Activated CD4-positive, alpha-beta memory T cell treated with anti-CD3 and anti-CD28 coated beads for 36 hours (primary cell): ENCODE measurements at regions not wholly inside any gene's neighbourhood (a gene's known extent, or its start where the extent isn't known, plus 50 kb on each side); places are given as distances from the start of the nearest gene placed in this dataset.

ENCODE experiments used
- CTCF ChIA-PET: fragments of 350-600 bp; sonication (Branson Sonifier 250); formaldehyde crosslinking; loops from one replicate; lab custom pipeline; 2021; ENCODE audit warnings: antibody characterized with exemption, inconsistent platforms; lab: Charles Lee
- POLR2A ChIA-PET: fragments of 350-600 bp; sonication (Branson Sonifier 250); formaldehyde crosslinking; loops from one replicate; lab custom pipeline; 2021; ENCODE audit warnings: antibody characterized with exemption; lab: Charles Lee
- DNase-seq: peaks from one replicate; pipeline ENCODE4 v3.0.0-alpha.2; 2020
- H3K27ac Mint-ChIP-seq: one replicate; pipeline ENCODE4 v1.8.0; 2021; ENCODE audit warnings: mixed read lengths
- H3K27me3 Mint-ChIP-seq: one replicate; pipeline ENCODE4 v1.8.0; 2021; ENCODE audit warnings: mixed read lengths
- H3K36me3 Mint-ChIP-seq: one replicate; pipeline ENCODE4 v1.8.0; 2021; ENCODE audit warnings: mixed read lengths
- H3K4me1 Mint-ChIP-seq: one replicate; pipeline ENCODE4 v1.8.0; 2021; ENCODE audit warnings: low read depth, mixed read lengths
- H3K4me3 Mint-ChIP-seq: one replicate; pipeline ENCODE4 v1.8.0; 2021; ENCODE audit warnings: mild to moderate bottlenecking, mixed read lengths
- H3K9me3 Mint-ChIP-seq: one replicate; pipeline ENCODE4 v1.8.0; 2021; ENCODE audit warnings: mixed read lengths
- intact Hi-C: fragments of 100-400 bp; cut with micrococcal nuclease; formaldehyde crosslinking; loops from one replicate; pipeline ENCODE4 v1.15.1; 2023

DNA sequence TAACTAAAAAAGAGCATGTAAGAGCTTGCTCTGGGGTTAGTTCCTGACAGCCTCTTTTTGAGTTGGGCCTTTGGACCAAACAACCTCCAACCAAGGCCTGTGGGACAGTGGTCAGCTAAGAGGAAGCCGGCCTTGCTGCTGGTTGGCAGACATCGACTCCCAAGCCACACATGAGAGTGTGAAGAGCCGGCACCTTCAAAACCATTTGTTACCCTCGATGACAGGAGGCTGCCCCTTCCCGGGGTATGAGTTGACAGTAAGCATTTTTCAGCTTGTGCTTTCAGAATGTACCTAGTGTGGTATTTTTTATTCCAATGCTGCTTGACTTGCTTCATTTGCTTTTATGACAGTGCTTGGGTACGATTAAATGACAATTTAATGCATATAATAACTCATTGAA, 168.6 kb upstream of the IGFBP7 start:
- Mint-ChIP-seq H3K36me3 (no peaks in the 10 kb centered on the region), H3K4me1 (no peaks in the 10 kb centered on the region), H3K4me3 (no peak overlapping the region), H3K27me3 (peaks cover 2% of the 10 kb centered on the region), H3K27ac (no peak overlapping the region), H3K9me3 (no peaks in the 10 kb centered on the region)
- CTCF ChIA-PET = interaction anchor here (1.3 kb wide), 1 partner anchor 115 kb away, joined by 4 read pairs; no protein-coding TSS in a partner anchor
- POLR2A ChIA-PET = no interaction called here
- intact Hi-C loops = no loop called here
- no peak for DNase-seq

DNA sequence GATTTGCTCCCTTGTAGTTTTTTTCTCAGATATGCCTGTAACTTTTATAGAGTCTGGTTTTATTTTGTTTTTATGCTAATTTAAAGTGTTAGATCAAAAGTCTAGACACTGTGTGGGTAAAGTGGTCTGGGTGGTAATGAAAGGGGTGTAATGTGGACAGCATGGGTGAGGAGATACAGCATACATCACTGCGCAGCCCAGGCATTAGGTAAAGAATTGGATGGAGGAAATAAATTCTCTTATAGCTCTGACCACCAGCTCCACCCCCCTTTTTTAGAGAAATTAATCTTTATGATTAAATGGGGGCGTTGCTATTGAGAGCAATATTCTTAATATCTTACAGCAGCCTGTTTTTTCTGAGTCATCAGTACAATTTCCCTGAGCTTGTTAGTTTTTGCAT, 163.9 kb upstream of the IGFBP7 start:
- Mint-ChIP-seq H3K9me3 (no peaks in the 10 kb centered on the region), H3K36me3 (no peaks in the 10 kb centered on the region), H3K27me3 (no peaks in the 10 kb centered on the region), H3K27ac (no peak overlapping the region), H3K4me3 (no peak overlapping the region), H3K4me1 (no peaks in the 10 kb centered on the region)
- intact Hi-C loops = no loop called here
- ChIA-PET CTCF (no interaction called here), POLR2A (no interaction called here)
- DNase-seq = no peak

DNA sequence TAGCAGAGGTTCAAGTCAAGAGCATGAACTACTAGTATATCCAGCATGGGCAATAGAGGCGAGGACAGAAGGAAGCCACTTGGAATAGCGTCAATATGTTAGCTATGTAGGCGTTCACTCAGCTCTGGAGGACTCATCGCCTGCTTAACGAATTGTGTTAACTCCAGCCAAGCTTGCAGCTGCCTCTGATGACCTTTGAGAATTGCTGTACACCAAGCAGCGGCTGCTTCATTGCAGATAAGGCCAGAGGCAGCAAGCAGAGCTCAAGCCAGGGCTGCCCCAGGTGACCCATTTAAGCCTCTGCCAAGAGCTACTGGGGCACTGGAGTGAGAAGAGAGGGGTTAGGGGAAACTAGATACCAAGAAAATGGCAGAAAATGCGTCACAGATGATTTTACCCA, 160.2 kb upstream of the IGFBP7 start:
- POLR2A ChIA-PET = no interaction called here
- no peaks in the 10 kb centered on the region for H3K4me1 Mint-ChIP-seq
- no peak for DNase-seq
- H3K9me3 Mint-ChIP-seq = no peaks in the 10 kb centered on the region
- H3K36me3 Mint-ChIP-seq = no peaks in the 10 kb centered on the region
- H3K27ac Mint-ChIP-seq = no peak overlapping the region
- H3K27me3 Mint-ChIP-seq = no peaks in the 10 kb centered on the region
- intact Hi-C loops = no loop called here
- H3K4me3 Mint-ChIP-seq = no peak overlapping the region
- CTCF ChIA-PET = interaction anchor here (0.9 kb wide), 1 partner anchor 16 kb away, joined by 5 read pairs; no protein-coding TSS in a partner anchor

DNA sequence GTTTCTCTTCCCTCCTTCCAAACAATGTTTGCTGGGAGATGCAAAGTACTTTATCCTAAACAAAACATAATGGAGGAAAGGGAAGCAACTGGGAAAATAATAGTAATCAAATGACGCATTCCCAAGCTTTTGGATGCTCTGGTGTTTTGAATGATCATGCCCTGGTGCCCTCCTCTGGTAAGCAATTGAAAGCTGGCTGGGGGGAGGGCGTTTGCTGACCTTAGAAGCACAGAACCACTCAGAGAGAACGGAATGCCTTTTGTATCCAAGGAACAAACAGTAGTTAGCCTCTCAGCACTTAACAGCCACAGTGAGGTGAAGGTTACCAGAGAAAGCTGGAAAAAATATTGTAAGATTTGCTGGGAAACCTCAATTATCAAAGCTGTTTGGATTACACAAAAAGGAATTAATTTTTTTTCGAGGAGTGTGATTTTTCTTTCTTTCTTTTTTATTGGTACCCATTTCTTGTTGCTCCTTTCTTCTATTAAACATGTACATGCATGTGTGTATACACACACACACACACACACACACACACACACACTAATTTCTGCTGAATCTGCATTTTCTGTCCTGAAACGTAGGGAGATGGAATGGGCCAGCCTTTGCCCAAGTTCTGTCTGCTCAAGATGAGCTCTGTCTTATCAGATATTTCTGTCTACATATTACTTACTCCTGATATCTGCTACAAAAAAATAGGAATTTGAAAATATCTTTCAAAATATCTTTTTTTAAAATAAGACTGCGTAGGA, 155.8 kb upstream of the IGFBP7 start:
- Mint-ChIP-seq H3K27ac (no peak overlapping the region), H3K4me3 (no peak overlapping the region), H3K4me1 (no peaks in the 10 kb centered on the region), H3K36me3 (no peaks in the 10 kb centered on the region), H3K9me3 (peaks cover 6% of the 10 kb centered on the region), H3K27me3 (no peaks in the 10 kb centered on the region)
- no peak for DNase-seq
- POLR2A ChIA-PET = no interaction called here
- intact Hi-C loops = no loop called here
- CTCF ChIA-PET = no interaction called here

DNA sequence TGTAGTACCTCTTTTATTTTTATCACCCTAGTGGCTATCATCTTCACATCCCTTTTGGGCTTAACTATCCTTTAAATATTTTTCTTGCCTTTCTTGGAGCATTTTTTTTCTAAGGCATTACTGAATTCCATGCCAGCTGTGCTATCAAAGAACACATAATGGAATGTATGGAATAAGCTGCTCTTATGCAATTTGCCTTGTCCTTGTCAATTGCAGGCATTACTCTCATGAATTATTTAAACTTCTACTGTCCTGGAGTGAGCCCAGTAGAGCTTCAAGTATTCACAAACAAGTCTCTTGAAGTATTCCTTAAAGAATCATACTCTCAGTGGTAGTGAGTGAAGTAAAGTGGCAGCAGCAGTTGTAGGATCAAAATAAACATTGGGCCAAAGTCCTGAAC, 144.6 kb upstream of the IGFBP7 start:
- intact Hi-C loops = no loop called here
- ChIA-PET CTCF (no interaction called here), POLR2A (no interaction called here)
- Mint-ChIP-seq H3K4me1 (no peaks in the 10 kb centered on the region), H3K36me3 (no peaks in the 10 kb centered on the region), H3K27me3 (no peaks in the 10 kb centered on the region), H3K27ac (no peak overlapping the region), H3K4me3 (no peak overlapping the region), H3K9me3 (peaks cover 4% of the 10 kb centered on the region)
- DNase-seq = no peak

DNA sequence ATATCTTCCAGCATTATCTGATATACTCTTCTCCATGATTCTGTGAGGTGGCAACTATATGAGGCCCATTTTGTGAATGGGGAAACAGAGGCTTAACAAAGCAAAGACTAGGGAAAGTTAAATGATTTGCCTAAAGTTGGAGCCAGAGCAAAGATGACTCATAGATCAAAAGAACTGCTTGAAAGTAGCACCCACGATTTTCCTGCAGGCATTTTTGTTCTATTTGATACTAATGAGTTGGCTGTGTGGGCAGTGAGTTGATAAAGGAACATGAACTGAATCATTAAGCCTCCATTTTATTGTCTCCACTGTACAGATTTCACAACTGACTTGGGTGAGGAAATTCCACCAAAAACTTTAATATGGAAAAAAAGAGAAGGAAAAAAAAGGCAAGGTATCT, 138.9 kb upstream of the IGFBP7 start:
- CTCF ChIA-PET = no interaction called here
- intact Hi-C loops = no loop called here
- no peaks in the 10 kb centered on the region for H3K27me3 Mint-ChIP-seq
- no peaks in the 10 kb centered on the region for H3K36me3 Mint-ChIP-seq
- no peaks in the 10 kb centered on the region for H3K9me3 Mint-ChIP-seq
- no peak for DNase-seq
- no peak overlapping the region for H3K27ac Mint-ChIP-seq
- H3K4me1 Mint-ChIP-seq = no peaks in the 10 kb centered on the region
- POLR2A ChIA-PET = no interaction called here
- no peak overlapping the region for H3K4me3 Mint-ChIP-seq

DNA sequence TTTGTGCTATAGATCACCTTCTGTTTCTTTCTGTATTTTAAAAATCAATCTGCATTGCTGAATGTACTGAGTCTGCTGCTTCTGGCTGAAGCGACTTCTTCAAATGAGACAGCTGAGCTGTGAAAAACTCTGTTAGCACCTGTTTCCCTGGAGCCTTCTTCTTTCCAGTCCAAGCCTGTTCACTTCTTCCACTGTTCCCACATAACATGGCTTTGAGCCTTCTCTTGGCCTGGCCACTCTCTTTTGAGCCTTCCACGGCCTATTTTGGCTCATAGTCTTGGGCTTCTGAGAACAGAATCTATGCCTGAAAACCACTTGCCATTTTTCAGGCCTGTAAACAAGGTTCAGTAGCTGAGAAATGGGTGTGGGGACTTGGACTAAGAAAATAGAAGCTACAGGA, 132.9 kb upstream of the IGFBP7 start:
- no peak for DNase-seq
- Mint-ChIP-seq H3K27ac (no peak overlapping the region), H3K36me3 (no peaks in the 10 kb centered on the region), H3K4me1 (no peaks in the 10 kb centered on the region), H3K4me3 (no peak overlapping the region), H3K9me3 (no peaks in the 10 kb centered on the region), H3K27me3 (no peaks in the 10 kb centered on the region)
- ChIA-PET CTCF (no interaction called here), POLR2A (interaction anchor here (0.6 kb wide), 1 partner anchor 16 kb away, joined by 3 read pairs; no protein-coding TSS in a partner anchor)
- intact Hi-C loops = no loop called here

DNA sequence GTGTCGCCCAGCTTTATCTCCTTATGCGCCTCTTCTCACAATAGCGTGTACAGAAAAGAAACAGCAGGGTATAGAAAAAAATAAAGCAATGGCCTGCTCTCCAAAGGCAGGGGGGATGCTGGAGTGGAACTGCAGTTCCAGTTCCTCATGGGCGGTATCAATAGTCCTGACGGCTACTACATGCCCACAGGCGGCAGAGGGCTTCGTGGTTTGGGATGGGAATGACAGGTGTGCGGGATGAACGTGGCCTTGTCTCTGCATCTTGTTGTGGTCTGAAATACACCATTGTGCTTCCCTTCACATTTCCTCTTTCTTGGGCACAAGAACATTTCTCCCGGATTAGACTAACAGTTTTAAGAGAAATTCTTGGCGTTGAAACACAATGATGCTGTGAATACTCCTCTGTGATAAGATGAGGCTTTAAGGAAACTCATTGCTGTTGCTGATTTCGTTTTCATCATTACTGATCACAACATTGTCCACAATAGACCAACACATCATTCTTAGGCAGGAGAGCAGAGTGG, 124.1 kb upstream of the IGFBP7 start:
- no peak for DNase-seq
- Mint-ChIP-seq H3K9me3 (no peaks in the 10 kb centered on the region), H3K4me3 (no peak overlapping the region), H3K27me3 (peaks cover 2% of the 10 kb centered on the region), H3K36me3 (no peaks in the 10 kb centered on the region), H3K4me1 (no peaks in the 10 kb centered on the region), H3K27ac (no peak overlapping the region)
- intact Hi-C loops = no loop called here
- POLR2A ChIA-PET = no interaction called here
- CTCF ChIA-PET = no interaction called here

DNA sequence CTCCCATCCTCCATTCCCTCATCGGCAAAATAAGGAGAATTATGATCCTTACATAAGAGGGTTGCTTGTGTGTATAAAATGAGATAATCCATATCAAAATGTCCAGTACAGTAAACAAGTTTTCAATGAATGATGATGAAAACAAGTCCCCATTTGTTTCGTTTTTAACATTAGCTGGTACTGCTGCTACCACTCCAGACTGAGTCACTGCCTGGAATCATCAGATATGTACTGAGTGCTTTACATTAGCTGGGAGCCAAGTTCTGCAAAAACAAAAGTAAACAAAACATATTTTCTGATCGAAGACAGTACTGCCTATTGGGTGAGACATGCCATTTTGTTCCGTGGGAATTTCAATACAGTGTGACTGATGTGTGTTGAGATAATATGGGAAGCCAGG, 123.2 kb upstream of the IGFBP7 start:
- H3K4me3 Mint-ChIP-seq = no peak overlapping the region
- no peaks in the 10 kb centered on the region for H3K9me3 Mint-ChIP-seq
- peaks cover 3% of the 10 kb centered on the region for H3K27me3 Mint-ChIP-seq
- H3K4me1 Mint-ChIP-seq = no peaks in the 10 kb centered on the region
- CTCF ChIA-PET = no interaction called here
- no peak overlapping the region for H3K27ac Mint-ChIP-seq
- intact Hi-C loops = no loop called here
- POLR2A ChIA-PET = no interaction called here
- DNase-seq = no peak
- H3K36me3 Mint-ChIP-seq = no peaks in the 10 kb centered on the region

DNA sequence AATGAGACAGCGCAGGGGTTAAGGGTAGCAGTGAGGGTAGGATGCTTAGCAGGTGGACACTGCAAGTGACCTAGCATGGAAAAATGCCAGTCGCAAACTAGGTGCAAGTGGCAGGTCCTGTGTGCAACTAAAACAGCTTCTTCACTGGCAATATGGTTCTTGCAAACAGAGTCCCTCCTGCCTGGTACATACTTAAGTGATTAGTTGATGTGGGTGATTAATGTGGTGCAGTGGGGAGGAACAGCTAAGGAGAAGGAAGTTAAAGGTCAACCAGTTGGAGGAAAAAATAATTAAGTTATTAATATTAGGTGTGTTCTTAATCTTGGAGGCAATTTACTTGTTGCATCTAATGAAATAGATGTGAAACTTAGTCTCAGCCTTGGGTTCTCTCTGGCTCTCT, 121.6 kb upstream of the IGFBP7 start:
- Mint-ChIP-seq H3K9me3 (no peaks in the 10 kb centered on the region), H3K27ac (no peak overlapping the region), H3K36me3 (no peaks in the 10 kb centered on the region), H3K4me3 (no peak overlapping the region), H3K4me1 (no peaks in the 10 kb centered on the region), H3K27me3 (peaks cover 6% of the 10 kb centered on the region)
- POLR2A ChIA-PET = no interaction called here
- no peak for DNase-seq
- intact Hi-C loops = no loop called here
- CTCF ChIA-PET = no interaction called here

DNA sequence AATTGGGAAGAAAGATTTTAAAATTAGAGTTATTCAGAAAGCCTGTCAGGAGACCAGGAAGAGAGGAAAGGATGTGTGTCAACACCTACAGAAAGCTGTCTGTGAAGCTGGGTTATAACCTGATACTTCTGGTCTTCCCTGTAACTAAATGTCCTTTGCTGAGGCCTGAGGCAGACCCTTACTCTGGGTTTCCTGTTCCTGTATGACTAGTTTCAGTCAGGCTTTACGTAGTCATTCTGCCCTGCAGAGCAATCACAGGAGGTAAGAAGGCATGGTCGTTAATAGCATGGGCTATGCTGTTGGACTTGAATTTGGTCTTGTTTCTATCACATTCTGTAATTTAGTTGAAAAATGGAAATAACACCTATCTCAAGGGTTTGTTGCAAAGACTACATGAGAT, 110.5 kb upstream of the IGFBP7 start:
- Mint-ChIP-seq H3K36me3 (no peaks in the 10 kb centered on the region), H3K27ac (no peak overlapping the region), H3K27me3 (no peaks in the 10 kb centered on the region), H3K4me1 (no peaks in the 10 kb centered on the region), H3K9me3 (no peaks in the 10 kb centered on the region), H3K4me3 (no peak overlapping the region)
- no peak for DNase-seq
- ChIA-PET POLR2A (no interaction called here), CTCF (no interaction called here)
- intact Hi-C loops = no loop called here

DNA sequence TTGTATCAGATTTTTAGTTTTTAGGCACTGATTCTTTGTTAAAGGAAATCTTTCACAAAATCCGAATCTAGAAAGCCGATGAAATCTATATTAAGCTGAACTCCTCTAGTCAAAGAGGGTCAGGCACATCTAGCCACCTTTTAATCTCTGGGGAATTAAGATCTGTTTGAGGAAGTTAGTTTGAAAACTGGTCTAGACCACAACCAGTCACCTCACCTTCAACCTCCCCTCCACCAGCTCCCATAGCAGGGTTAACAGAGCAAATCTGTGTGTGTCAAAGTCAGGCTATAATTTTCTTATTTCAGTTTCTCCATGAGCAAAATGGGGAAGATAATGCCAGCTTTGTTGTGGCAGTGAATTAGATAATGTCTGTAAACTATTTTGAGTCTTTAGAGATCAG, 110.0 kb upstream of the IGFBP7 start:
- Mint-ChIP-seq H3K9me3 (no peaks in the 10 kb centered on the region), H3K36me3 (no peaks in the 10 kb centered on the region), H3K4me3 (no peak overlapping the region), H3K27ac (no peak overlapping the region), H3K27me3 (no peaks in the 10 kb centered on the region), H3K4me1 (no peaks in the 10 kb centered on the region)
- POLR2A ChIA-PET = no interaction called here
- no peak for DNase-seq
- CTCF ChIA-PET = interaction anchor here (1.6 kb wide), 1 partner anchor 30 kb away, joined by 4 read pairs; no protein-coding TSS in a partner anchor
- intact Hi-C loops = no loop called here

DNA sequence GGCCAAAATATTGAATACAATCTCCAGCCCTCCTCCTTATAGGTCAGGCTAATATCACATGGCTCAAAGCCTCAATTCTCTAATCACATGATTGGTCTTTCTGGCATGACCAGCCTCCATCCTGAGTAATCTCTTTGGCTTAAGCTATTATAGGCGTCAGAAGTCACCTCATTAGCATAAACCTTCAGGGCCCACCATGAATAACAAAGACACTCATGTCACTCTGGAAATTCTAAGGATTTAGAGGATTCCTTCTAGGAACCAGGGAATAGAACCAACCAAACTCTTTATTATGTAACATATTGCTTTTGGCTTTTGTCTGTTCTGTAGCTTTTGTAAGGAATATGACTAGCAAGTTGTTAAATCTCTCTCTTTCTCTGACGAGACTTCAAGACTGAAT, 109.2 kb upstream of the IGFBP7 start:
- intact Hi-C loops = no loop called here
- no peaks in the 10 kb centered on the region for H3K36me3 Mint-ChIP-seq
- no peaks in the 10 kb centered on the region for H3K4me1 Mint-ChIP-seq
- POLR2A ChIA-PET = no interaction called here
- no peak for DNase-seq
- H3K9me3 Mint-ChIP-seq = no peaks in the 10 kb centered on the region
- H3K4me3 Mint-ChIP-seq = no peak overlapping the region
- H3K27ac Mint-ChIP-seq = no peak overlapping the region
- CTCF ChIA-PET = interaction anchor here (1.6 kb wide), 1 partner anchor 30 kb away, joined by 4 read pairs; no protein-coding TSS in a partner anchor
- no peaks in the 10 kb centered on the region for H3K27me3 Mint-ChIP-seq
